Head of caudate nucleus (tissue), 42 donors: ENCODE measurements at regions not wholly inside any gene's neighbourhood (a gene's known extent, or its start where the extent isn't known, plus 50 kb on each side); places are given as distances from the start of the nearest gene placed in this dataset.
A peak's percentile ranks its signal among the peaks of the same experiment; 100 is the strongest.
"Not testable (repeated sequence)": the region's sequence is repeated elsewhere in the genome, so short reads cannot be mapped to it uniquely, and the experiment has no call there.

Experiments used
- DNase-seq, 42 donors: peaks; one replicate each; pipeline versions ENCODE4 v3.0.0 to v3.0.0-alpha.2; 2020 to 2021; ENCODE audit warnings: mixed read lengths in 7 of 42
- intact Hi-C: fragments of 100-400 bp; cut with DNase I; formaldehyde crosslinking; loops from one replicate; pipeline ENCODE4 v1.15.0; 2022

GRCh38 chr1:238961790-238962189, 424.6 kb upstream of the CHRM3 start:
- intact Hi-C loops: no loop called here
- no peak for DNase-seq

DNA sequence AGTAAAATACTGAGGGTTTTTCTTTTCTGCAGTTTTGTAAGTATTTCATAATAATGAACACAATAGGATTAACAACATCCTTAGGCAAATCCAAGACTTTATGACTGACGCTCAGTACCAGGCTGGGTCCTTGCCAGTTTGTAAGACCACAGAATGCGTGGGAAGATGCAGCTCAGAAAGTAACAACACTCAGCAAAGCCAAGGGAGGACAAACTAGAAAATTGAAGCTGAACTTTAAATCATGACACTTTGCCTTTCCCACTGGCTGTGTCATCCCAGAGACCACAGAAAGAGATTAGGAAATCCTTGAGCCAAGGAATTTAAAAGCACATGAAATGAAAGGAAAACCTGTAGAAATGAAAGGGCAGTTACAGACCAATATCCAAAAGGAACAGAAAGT, 426.3 kb upstream of the CHRM3 start:
- intact Hi-C loops: no loop called here
- DNase-seq: no peak

DNA sequence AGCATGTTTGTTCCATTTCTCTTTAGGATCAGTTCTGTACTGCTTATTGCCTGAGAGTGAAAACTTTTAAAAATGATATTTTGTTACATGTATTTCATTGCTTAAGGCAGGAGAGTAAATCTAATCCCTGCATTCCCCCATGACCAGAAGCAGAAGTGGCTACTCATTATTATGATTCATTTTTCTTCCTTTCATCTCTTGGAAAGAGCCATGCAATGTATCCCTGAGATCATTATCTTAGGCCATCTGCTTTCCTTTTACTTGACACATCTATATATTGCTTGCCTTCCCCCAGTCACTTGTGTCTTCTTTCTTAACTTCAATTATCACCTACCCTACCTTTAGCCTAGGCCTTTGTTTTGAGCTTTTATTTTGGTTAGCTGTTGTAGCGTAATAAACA, 430.4 kb upstream of the CHRM3 start:
- intact Hi-C loops: no loop called here
- no peak for DNase-seq

DNA sequence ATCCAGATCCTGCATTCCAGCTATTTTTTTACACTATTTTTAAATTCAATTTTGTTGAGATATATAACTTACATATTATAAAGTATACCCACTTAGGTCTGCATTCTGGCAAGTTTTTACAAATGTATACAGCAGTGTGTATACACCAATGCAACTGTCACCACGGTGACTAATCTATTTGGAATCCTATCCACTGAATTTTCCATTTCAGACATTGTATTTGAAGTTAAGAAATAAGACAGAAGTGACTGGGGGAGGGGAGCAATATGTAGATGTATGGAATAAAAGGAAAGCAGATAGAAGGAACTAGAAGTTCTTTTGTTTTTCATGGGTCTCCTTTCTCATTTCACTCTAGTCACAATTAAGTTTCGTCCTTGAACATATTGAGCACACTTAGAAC, 431.5 kb upstream of the CHRM3 start:
- intact Hi-C loops: no loop called here
- no peak for DNase-seq

GRCh38 chr1:238953448-238954010, 432.8 kb upstream of the CHRM3 start:
- intact Hi-C loops: no loop called here
- DNase-seq: no peak

DNA sequence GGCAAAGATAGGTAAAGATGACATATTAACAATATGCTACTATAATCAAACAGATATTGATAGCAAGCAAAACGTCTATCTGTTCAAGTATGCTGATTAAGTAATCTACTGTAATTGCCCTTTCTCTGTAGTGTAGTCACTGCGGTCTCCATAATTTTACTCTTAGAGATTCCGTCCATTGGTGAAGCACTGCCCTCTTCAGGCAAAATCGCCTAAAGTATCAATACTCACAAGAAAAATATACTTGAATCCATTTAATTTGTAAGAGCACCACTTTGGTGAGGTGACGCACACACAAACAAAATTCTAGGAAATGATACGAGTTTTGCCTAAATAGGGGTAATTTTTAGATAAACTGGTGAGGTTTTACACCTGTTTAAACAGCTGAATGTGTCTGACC, 434.6 kb upstream of the CHRM3 start:
- intact Hi-C loops: no loop called here
- peak in 11 of 42 donors; percentile 9 to 56 (median 21) for DNase-seq

- no peak for DNase-seq
- intact Hi-C loops: no loop called here
Measured at GRCh38 chr1:238950784-238951183, 435.6 kb upstream of the CHRM3 start.

- no peak for DNase-seq
- intact Hi-C loops: no loop called here
Measured at GRCh38 chr1:238950017-238950416, 436.4 kb upstream of the CHRM3 start.

- intact Hi-C loops: no loop called here
Measured at GRCh38 chr1:238944028-238944427, 442.3 kb upstream of the CHRM3 start.

DNA sequence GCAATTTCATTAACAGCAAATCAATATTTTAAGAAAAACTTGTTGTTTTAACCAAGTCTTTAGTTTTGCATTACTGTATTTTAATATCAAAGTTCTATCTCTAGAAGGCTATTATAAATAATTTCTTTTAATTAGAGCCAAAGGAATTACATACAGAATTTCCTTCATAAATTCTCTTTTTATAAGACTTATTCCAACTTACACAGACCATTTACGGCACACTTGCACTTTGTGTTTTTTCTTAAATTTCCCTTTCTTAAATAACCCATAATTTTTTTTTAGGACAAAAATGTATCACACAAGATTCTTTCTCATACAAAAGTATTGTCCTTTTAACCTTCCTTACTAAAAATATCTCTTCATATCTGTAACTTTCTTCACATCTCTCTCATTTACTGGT, 458.5 kb upstream of the CHRM3 start:
- intact Hi-C loops: no loop called here
- no peak for DNase-seq

More at GRCh38 chr1:238944028-238944427, 442.3 kb upstream of the CHRM3 start:
- DNase-seq: no peak

DNA sequence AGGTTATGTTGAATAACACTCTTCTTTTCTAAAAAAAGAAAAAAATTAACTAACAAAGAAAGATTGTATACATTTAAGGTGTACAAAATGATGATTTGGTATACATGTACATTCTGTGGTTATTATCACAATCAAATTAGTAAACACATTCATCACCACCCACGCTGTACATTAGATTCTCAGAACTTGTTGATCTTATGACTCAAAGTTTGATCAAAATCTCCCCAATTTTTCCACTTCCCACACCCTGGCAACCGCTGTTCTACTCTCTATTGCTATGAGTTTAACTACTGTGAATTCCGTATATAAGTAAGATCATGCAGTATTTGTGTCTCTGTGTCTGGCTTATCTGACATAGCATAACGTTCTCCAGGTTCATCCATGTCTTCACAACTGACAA, 469.5 kb upstream of the CHRM3 start:
- intact Hi-C loops: no loop called here
- peak in 12 of 42 donors; percentile 2 to 50 (median 14) for DNase-seq

GRCh38 chr1:238914346-238914745, 472.0 kb upstream of the CHRM3 start:
- no peak for DNase-seq

GRCh38 chr1:238913210-238913609, 473.2 kb upstream of the CHRM3 start:
- DNase-seq: no peak
- intact Hi-C loops: no loop called here

More at GRCh38 chr1:238914346-238914745, 472.0 kb upstream of the CHRM3 start:
- intact Hi-C loops: no loop called here

GRCh38 chr1:238912148-238912547, 474.2 kb upstream of the CHRM3 start:
- no peak for DNase-seq
- intact Hi-C loops: no loop called here

- DNase-seq: not testable (repeated sequence)
Measured at GRCh38 chr1:238902752-238903151, 483.6 kb upstream of the CHRM3 start.

GRCh38 chr1:238900334-238900865, 486.0 kb upstream of the CHRM3 start:
- no peak for DNase-seq
- intact Hi-C loops: no loop called here

More at GRCh38 chr1:238902752-238903151, 483.6 kb upstream of the CHRM3 start:
- intact Hi-C loops: not testable (repeated sequence)

- DNase-seq: no peak
- intact Hi-C loops: no loop called here
Measured at GRCh38 chr1:238898856-238899255, 487.5 kb upstream of the CHRM3 start.

DNA sequence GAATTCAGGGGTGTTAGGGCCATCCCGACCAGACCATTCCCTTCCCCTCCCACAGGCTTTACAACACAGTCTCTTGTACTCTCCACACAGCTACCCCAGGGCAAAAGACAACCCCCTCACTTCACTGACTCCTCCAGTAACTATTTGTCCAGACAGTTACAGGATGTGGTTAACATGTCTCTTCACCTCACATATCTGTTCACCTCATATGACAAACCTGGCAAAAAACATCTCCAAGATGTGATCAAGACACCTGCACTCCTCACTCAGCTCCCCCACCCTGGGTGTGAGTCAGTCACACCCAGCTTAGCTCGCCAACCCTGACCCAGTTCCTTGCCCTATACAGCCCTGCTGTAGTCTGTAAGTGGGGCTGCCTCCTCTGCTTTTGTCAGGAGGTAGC, 490.5 kb upstream of the CHRM3 start:
- DNase-seq: no peak

DNA sequence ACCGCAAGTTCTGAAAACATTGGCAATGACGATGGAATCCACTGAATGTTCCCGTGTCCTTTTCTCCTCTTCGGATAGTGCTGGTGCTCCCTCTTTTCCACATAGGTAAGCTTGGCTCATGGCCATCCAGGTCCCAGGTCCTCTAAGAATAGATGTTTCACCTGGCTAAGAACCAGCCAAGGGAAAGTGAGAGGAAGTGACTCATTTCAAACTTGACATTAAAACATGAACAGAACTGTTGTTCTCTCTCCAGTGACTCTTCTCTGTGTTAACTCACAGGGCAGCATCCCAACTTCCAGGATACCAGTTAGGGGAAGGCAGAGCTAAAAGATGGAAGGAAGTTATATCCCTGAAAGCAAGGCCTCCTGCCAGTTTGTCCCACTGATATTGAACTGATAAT, 493.8 kb upstream of the CHRM3 start:
- intact Hi-C loops: no loop called here
- DNase-seq: no peak

More for the DNA sequence above, 490.5 kb upstream of the CHRM3 start:
- intact Hi-C loops: no loop called here

DNA sequence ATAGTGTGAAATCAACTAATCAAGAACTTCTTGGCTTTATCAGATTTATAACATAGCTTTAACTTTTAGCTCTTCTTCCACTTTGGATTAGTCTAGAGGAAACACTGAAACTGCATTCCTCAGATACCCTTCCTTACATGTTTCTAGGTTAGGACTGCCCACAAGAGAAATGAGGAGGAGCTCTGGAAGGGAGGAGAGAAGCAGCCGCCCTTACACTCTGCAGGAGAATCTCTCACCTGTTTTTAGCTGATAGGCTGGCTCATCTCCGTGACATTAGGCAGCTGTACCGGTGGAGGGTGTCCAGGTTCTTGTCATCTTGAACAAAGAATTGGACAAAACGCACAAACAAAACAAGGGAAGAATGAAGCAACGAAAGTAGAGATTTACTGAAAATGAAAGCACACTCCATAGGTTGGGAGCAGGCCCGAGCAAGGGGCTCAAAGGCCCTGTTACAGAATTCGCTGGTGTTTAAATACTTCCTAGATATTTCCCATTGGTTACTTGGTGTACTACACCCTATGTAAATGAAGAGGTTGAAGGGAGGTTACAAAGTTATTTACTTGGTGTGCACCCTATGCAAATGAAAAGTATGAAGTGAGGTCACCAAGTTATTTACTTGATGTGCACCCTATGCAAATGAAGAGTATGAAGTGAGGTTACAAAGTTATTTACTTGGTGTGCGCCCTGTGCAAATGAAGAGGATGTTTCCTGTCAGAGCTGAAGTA, 524.9 kb upstream of the CHRM3 start:
- intact Hi-C loops: no loop called here
- no peak for DNase-seq

- no peak for DNase-seq
- intact Hi-C loops: no loop called here
Measured at GRCh38 chr1:238833919-238834318, 552.4 kb upstream of the CHRM3 start.
